DMS153 treated with DMSO at 0.1 percent for 48 hours (cell line): ENCODE measurements at regions not wholly inside any gene's neighbourhood (a gene's known extent, or its start where the extent isn't known, plus 50 kb on each side); places are given as distances from the start of the nearest gene placed in this dataset.

ENCODE experiments used
- DNase-seq: peaks from one replicate; lab custom pipeline; 2025; ENCODE audit not compliant: unreplicated experiment; lab: John Stamatoyannopoulos, UW

DNA sequence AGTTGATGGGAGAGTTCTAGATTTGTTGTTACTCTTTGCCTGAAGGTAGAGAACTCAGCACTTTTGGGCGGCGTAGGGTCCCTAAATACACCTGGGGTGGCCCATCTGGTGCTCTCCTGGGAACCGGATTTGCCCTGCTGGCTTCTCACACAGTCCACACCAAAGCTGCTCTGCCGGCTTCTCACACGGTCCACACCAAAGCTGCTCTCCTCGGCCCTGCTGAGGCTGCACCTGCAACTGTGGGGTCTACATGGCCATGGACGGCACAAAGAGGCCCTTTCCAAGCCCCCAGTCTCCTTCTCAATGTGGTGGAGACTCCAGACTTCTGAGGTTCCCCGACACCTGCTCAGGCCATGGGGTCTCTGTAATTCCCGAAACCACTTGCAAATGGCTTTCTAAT, 124.8 kb upstream of the GPC1 start:
- DNase-seq: no peak

DNA sequence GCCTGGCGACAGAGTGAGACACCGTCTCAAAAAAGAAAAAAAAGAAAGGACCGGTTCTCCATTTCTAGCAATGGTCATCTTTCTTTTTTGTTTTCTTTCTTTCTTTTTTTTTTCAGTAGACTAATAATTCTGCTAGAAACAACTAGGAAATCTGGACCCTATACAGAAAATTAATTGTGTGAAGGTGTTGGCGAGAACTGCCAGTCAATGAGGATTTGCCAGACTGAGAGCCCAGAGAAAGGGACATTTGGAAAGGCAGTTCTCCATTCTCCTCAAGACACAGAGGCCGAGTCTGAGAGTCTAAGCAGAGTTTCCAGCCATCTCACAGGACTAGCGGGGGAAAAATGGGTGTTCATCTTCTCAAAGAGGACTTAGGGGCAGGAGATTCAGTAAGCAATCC, 123.6 kb upstream of the GPC1 start:
- DNase-seq: no peak

DNA sequence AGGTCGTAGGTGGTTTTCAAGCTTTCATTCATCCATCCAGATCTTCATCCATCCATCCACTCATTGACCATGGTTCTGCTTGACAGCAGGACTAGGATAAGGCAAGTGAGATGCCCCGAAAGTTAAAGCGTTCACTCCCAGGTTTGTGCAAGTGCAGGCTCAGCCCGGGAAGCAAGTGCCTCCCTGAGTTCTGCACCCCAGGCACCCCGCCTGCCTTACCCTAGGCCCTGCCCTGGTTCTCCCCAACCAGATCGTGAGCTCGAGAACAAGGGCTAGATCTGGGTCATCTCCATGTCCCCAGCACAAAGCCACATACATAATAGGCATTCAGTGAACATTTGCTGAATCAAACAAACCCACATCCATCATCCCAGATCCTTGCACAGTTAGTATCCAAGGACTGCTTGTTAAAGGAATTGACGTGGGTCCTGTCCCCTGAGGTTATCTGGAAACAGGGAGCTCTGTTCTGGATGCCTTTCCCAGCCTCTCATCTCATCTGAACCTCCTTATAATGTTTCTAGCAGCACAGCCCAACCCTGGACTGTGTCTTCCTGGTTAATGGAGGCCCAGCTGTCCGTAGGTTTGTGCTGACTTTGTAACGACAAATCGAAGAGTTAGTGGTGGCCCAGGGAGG, 116.1 kb upstream of the GPC1 start:
- DNase-seq: no peak

DNA sequence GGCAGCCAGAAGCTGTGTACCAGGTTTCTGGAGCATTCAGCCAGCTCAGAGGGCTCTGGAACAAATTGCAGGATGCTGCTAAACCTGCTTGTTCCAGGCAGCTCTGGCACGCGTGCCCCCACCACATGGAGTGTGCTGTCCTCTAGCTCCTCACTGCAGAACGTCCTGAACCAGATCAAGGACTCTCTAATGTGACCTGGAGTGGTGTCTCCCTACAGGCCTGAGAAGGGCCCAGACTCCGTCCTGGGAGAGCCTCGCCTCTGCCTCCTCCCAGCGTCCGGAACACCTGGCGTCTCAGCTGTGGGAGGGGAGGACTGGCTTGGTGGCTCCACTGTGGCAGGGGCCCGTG, 115.6 kb upstream of the GPC1 start:
- no peak for DNase-seq

DNA sequence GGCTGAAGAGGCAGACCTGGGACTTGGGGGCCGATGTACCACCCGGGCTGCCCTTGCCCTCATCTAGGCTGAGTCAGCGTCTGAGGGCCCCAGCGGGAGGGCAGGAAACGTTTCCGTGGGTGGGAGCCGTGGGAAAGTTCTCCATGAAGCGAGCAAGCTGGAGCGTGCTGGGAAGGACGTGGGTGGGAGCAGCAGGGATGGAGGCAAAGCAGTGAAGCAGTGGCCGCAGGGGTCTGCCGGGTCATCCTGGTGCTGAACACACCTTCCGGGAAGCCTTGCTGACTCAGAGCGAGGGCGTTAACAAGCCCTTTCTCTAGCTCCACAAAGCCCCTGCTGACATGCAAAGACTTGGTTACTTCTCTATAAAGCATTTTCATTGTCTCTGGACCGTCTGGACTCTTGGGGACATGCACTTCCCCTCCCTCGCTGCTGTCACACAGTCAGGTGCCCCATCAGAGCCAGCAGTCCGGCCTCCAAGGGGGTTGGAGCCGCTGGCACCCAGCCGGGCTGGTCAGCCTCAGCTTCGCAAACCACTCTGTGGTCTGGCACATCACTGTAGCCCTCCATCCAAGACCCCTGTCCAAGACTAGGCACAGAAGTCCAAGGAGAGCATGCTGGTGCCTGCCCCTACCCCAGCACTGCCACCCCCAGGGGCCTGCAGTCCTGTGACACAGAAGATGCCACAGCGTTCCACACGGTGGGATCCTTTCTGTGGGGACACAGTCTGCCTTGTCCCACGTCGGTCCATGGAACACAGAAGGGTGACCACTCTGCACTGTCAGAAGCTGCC, 115.1 kb upstream of the GPC1 start:
- DNase-seq: no peak

DNA sequence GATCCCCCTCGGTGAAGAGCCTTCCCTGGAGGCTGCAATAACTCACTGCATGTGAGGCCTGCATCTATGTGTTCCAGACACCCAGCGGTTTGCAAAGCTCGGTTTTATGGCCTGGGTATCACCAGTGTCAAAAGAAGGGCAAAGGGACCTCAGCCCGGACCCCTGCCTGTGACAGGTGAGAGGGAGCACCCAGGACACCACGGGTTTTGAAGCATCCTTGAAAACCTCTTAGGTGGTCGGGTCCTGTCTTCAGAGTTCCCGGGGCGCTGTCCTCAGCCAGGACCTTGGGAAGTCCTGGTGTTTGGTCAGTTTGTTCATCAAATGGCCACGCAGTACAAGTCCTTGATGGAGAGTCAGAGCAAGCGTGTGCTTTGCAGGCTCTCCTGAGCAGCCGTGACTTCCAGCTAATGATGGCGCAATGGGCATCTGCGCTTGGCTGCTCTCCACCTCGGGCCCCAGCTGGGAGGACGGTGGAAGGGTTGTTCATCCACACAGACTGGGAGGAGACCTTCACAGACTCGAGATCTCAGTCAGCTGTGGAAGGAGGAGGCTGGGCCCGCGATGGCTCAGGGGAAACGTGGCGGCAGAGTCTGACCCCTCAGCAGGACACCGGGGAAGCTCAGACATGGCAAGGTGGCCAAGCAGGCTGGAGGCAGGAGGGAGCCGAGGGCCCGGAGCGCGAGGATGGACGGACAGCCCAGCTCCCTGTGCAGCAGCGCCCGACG, 113.1 kb upstream of the GPC1 start:
- no peak for DNase-seq

DNA sequence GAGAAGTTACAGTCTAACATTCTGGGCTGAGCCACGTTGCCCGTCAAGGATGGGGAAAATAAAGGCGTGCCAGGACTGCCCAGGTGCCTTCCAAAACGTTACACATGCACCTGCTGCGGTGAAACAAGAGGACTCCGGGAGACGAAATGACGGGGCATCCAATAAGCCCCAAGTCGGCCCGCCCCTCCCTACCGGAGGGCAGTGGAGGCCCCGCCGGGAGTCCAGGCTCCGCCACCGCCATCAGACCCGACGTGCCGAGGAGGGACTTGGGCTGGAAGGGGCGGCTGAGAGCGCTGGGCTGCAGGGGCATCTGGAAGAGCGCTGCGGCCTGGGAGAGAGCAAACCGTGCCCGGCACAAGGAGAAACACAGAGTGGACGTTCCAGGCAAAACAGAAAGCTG, 112.5 kb upstream of the GPC1 start:
- no peak for DNase-seq

DNA sequence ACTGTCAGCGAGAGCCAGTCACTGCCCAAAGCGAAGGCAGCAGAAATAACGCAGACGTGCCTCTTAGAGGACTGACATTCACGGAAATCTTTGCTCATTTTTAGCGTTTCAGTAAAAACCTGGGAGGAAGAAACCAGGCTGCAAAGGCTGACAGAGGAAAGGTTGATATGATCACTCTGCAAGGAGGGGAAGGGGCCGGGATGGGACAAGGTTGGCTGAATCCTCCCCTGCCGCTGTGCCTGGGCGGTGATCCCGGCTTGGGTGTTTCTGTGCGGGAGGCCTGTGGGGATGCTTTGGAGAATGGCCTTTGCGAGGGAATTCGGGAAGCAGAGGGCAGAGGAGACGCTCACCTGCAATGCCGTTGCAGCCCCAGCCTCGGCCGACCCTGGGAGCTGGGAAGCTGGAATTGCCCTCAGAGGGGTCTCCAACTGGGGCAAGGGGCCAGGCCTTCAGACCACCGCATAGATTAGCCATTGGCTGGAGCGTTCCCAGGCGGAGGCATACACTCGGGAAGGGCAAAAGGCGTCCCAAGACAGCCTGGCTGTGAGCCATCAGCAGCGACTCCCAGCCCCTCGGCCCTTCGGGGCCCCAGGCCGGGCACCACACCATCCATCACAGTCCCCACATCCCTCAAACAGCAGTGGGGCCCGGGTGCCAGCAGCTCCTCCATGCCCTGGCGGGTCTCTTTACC, 111.7 kb upstream of the GPC1 start:
- DNase-seq: no peak

DNA sequence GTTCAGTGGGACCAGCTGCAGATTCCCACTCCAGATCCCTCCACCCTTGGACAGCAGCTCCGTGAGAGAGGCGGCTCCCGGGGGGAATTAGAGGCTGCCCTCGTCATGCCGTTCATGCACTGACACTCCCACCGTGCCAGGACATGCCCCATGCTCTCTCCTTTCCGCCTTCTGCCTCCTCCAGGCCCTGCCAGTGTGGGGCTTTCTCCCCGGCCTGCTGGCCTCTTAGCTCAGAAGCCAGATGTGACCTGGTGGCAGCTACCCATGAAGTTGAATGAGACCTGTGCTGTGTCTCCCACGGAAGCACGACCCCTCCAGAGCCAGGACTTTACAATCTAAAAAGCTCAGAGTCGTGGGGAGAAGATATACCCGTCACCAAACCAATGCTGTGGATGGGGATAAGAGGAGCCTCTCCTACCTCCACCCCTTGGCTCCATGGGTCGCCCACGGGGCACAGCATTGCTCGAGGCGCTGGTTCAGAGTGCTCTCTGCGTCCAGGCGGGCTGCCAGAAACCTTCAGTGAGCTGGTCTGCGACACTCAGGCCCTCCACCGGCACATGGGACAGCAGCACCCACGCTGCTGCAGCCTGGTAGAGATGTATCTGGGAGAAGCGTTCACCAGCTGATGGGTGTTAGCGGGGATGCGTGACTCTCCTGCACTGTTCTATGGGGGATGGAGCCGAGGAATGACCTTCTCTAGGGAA, 111.0 kb upstream of the GPC1 start:
- no peak for DNase-seq

DNA sequence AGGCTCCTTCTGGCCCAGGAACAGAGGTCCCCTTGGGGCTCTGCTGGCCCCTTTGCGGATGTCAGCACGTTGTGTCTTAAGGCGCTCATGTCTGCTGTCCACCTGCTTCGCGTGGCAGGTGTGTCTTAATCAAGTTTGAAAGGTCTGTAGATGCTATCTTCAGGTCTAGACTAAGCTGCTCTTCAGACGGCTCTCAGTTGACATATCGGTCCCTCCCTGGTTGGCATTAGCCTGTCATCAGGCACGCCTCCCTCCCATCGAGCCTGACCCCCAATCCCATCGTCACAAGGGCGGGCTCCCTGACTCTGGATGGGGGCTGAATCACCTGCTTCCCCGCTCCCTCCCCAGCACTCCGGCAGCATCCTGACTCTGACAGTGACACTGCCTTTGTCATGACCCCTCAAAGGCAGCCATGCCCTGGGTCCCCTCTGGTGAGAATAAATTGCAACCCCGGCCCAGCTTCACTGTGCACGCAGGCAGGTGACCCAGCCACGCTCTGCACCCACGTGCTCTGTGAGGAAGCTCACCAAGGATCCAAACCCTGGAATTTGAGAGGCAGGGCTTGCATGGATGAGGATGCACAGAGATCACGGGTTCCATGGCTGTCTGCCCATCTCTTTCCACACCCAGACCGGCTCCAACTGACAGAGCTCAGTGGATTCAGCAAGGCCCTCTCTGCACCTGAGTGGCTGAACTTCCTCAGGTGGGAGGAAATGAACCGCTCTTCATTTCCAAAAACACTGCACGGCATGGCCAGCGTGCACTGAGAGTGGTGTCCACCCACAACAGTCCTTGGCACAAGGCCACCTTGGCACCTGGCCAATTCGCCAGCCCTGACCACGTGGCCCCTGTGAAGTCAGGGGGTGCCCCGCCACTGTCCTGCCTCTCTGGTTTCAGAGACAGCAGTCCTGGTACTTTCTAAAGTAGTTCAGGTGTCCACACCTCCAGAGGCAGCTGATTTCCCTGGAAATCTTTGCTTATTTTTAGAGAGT, 110.2 kb upstream of the GPC1 start:
- DNase-seq: no peak

DNA sequence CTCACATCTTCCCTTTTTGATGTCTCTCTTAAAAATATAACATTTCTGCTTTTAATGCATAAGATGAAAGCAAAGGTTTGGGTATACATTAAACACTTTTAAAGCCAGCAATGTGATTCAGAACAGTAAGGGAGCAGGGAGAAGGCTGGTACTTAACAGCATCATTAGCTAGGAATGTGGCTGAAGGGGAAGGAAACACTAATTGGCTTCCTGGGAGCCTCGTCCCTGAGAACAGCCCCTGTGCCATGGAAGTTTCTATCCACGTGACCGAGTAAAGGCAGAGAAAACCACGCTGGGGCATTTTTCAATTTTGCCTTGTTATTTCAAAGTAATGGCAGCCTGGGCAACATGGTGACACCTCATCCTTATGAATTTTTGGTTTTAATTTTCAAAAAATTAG, 109.2 kb upstream of the GPC1 start:
- no peak for DNase-seq

DNA sequence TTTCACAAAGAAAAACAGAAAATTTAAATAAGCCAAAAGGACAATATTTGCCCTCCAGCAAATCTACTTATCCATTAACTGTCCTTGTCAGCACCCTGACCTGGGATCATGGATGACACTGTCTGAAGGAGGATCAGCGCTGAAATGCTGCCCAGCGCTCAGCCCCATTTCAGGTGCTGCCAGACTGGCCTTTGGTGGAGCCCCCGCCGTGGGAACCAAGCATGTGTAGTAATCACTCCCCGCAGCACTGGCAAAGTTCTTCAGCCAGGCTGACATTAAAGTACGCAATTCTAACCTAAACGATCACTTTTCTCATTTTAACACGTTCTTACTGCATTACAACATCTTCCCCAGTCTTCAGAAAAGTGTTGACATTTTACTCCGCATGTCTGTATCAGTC, 108.6 kb upstream of the GPC1 start:
- no peak for DNase-seq

DNA sequence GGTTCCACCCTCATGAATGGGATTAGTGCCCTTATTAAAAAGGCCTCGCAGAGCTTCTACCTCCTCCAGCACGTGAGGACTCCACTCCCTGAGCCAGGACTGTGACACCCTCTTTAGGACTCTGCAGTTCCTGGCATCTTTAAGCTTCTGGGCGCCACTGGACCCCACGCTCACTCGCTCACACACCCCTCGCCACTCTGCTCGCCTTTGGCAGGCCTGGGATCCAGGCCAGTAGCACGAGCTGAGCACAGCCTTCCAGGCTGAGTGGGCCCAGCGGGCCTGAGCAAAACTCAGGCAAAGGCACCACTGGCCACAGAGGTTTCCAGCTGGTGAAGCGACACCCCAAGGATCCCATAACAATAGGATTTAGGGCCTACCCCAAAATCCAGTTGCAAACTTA, 107.9 kb upstream of the GPC1 start:
- DNase-seq: no peak

DNA sequence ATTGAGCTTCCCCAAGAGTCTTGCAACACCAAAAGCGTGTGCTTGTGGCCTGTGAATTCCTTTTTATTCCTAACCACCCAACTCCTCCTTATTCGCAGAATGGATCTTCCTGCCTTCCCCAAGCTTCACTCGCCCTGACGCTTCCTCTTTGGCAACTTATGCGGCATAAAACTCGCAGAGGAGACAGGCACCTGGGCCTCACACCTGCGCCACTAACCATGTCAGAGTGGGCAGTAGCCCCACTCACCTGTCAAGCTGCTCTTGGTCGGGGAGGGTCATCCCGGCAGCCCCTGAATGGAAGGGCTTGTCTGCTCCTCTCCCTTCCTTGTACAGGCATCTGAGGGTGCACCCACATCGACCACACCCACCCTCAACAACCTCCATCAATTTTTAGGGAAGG, 106.9 kb upstream of the GPC1 start:
- no peak for DNase-seq

DNA sequence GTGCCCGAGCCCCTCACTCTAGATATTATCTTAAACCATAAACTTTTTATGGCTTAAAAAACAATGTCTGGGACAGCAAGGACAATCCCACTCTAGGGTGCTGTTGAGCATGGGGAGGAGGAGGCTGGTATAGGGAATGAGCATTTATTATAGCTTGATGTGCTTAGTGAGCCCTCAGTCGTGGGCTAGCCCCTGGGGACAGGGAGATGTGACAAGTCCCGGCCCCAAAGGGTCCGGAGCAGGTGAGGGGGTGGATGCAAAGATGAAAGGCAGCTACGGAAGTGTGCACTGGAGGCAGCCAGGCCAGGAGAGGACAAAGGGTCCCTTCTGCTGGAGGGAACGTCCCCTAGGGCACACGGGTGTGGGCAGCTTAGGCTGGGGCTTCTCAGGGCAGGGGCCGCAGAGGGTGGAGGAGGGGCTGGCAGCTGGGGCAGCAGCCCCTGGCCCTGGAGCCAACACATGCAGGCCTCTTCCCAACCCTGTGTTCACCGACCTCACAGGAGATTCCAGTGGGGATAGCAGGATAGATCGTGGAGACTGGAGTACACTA, 106.3 kb upstream of the GPC1 start:
- no peak for DNase-seq

DNA sequence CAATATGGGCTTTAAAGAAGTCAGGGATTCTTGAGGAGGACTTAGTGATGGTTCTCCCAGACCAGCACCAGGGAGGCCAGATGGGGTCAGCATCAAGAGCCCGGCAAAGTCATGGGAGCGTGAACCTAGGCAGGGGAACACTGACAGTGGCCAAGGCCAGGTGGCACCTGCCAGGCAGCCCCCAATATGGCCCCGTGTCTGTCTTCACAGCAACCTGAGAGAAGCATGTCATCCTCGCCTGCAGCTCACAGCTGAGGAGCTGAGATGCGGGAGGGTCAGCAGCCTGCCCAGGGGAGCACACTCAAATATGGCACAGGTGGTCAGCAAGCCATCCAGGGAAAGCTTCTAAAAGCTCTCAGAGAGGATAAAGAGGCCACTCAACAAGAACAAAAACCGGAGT, 105.7 kb upstream of the GPC1 start:
- DNase-seq: no peak

DNA sequence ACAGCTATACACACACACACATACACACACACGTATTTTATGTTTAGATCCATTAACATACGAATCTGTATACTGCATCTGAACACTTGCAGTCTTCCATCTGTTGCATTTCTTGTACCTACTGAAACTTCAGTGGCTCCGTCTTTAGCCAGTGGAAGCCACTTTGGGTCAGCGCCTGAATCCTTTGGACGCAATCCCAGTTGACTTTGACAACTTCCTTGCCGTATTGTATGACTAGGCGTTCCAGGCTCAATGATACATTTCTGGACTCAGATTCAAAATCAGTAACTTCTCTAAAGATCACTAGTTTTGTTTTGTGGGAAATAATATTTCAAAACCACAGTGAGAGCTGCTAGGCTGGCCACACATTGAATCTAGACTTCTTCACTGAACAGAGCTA, 101.5 kb upstream of the GPC1 start:
- DNase-seq: no peak

DNA sequence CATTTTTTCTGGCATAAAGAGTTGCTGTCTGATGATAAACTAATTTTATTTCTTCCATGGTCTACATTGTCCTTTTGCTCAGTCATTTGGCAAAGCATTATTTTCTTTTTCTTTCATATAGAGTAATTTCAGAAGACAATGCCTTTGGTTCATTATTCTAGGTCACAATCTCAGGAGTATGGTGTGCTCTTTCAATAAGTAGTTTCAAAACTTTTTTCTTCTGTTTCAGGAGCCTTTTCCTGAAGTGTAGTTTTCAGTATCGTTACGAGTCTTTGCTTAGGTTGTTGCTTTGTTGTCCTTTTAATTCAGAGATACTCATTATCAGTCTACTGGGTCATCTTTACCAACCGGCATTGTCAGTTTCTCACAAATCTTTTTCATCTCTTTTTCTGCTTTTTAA, 100.4 kb upstream of the GPC1 start:
- DNase-seq: no peak

DNA sequence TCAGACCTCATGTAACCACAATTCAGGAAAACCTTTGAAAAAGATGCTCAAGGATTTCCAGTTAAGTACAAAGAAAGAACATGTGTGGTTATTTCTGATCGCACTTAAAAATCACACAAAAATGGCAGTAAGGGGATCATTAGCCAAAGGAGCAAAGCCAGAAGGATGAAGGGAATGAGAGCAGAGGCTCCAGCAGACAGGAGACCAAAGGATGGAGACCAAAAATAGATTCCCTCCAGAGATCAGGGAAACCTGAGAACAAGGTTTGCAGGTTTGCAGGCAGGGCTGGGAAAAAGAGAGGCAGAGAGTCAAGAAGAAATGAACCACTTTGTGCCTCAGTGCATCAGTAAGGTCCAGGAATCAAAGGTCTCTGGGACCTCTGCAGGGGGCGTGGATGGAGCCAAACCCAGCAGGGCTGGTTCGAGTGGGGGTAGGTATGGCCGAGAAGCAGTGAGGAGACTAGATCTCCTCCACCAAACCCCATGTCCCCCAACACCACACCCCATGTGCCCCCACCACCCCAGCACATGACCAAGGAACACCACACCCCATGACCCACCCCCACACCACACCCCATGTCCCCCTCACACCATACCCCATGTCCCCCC, 98.5 kb upstream of the GPC1 start:
- DNase-seq: no peak
